Epithelial cell of esophagus (primary cell): ENCODE measurements at regions not wholly inside any gene's neighbourhood (a gene's known extent, or its start where the extent isn't known, plus 50 kb on each side); places are given as distances from the start of the nearest gene placed in this dataset.

Experiments used
- DNase-seq: peaks from one replicate; pipeline ENCODE4 v3.0.0; 2010; ENCODE audit warnings: low read depth
- H3K4me3 ChIP-seq: 2 replicates; pipeline ENCODE4 v1.5.1; 2011; ENCODE audit warnings: mild to moderate bottlenecking, low read length, control low read depth
- TF ChIP-seq, protein P1 (sequence below): IDR thresholded peaks from 2 replicates; pipeline ENCODE4 v1.5.1; 2011; ENCODE audit warnings: low read depth, mild to moderate bottlenecking, low read length, control low read depth, inconsistent platforms; ENCODE audit not compliant: insufficient read depth; ENCODE audit errors: missing control alignments

DNA sequence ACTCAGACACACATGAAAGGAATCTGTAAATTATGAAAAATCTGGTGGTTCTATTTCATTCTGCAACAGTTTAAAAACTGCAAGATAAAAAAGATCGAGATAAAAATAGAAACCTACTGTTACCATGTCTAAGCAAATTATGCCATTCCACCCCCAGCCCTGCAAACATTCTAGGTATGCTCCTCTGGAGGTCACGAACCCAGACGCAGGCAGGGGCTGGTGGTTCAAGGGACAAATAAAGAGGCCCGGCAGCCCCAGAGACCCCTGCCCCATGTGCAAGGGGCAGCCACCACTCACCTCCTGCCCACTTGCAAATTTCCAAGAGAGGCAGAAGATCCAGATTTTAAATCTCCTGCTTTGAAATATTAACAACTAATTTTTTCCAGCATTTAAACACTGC is 210.5 kb downstream of the ANAPC1 start:
- no peak for DNase-seq
- H3K4me3 ChIP-seq, result no peak overlapping the region
- TF ChIP-seq, protein P1, sequence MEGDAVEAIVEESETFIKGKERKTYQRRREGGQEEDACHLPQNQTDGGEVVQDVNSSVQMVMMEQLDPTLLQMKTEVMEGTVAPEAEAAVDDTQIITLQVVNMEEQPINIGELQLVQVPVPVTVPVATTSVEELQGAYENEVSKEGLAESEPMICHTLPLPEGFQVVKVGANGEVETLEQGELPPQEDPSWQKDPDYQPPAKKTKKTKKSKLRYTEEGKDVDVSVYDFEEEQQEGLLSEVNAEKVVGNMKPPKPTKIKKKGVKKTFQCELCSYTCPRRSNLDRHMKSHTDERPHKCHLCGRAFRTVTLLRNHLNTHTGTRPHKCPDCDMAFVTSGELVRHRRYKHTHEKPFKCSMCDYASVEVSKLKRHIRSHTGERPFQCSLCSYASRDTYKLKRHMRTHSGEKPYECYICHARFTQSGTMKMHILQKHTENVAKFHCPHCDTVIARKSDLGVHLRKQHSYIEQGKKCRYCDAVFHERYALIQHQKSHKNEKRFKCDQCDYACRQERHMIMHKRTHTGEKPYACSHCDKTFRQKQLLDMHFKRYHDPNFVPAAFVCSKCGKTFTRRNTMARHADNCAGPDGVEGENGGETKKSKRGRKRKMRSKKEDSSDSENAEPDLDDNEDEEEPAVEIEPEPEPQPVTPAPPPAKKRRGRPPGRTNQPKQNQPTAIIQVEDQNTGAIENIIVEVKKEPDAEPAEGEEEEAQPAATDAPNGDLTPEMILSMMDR, result no peak

DNA sequence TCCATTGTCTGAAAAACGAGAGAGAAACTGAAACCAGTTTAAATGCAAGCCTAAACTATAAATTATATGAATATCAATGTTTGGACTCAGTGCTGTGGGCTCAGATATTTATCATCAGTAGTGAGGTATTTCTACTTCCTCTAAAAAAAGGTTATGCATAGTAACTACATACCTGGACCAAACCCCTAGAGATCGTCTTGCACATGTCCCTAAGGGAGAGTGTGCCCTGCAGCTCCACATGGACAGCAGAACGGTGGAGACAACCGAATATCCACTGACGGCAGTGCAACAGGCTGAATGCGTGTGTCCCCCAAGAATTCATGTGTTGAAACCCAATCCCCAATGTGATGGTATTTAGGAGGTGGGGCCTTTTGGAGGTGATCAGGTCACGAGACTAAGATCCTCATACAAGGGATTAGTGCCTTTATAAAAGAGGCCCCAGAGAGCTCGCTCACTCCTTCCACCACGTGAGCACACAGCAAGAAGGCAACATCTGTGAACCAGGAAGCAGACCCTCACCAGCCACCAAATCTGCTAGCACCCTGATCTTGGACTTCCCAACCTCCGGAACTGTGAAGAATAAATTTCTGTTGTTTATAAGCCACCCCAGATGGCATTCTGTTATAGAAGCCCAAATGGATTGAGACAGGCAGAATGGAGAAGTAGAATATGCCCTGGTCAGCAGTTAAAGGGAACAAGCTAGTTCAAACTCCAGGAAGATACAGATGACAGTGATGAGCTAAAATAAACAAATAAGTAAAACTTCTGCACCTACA is 208.4 kb downstream of the ANAPC1 start:
- no peak for DNase-seq
- TF ChIP-seq, protein P1, result no peak
- no peak overlapping the region for H3K4me3 ChIP-seq

DNA sequence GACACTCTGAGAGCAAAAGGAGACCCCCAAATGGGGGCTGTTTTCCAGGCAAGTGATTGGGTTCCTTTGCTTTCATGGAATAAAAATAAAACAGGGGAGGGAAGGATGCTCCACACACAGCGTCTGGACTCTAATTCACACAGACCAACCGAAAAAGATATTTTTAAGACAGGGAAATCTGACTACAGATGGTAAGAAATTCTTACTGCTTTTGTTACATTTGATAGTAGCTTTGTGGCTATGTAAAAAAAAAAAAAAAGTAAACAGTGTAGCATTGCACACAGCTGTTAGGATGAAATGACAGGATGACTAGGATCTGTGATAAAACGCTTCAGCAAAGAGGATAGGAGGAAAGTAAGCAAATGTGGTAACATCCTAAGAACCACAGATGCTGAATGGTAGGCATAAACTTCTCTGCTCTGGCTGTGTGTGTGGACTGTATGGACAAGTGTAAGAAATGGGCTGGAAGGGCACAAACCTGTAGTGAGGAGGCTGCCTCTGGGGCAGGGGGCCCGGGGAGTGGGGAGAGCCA is 207.6 kb downstream of the ANAPC1 start:
- DNase-seq, result no peak
- H3K4me3 ChIP-seq, result no peak overlapping the region
- TF ChIP-seq, protein P1, result no peak

DNA sequence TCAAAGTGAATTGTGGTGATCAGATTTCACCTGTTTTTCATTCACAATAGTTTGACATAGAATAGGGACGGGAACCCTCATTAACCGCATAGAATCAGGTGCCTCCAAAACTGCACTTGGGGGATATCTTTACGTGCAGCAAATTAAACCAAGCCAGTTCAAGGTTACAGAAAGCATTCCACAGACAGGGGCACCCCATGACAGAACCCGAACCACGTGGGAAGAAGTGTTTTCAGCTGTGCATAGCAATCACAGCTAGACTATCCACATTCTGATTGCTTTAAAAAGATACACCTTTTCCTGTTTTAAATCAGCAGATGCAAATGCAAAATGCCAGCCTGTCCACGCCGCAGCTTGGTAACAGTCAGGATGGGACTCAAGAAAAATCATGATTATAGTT is 205.8 kb downstream of the ANAPC1 start:
- TF ChIP-seq, protein P1, result no peak
- H3K4me3 ChIP-seq, result no peak overlapping the region
- no peak for DNase-seq

DNA sequence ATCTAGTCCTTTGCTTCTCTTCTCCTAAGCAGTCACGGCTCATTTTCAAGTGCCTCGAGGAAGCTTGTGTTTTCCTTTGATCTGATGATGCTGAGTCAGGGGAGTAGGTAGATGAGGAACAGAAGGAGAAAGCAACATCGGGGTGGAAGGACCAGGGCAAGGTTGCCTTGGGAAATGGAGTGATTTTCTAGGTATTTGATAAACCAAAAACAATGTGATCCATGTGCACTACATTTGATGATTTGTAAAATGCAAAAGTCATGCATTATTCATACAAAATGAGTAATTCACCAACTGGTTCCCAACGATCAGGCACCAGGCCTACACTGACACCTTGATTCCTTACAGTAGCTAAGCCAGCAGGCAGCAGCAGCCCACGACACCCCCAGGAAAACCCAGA is 205.3 kb downstream of the ANAPC1 start:
- TF ChIP-seq, protein P1, result no peak
- DNase-seq, result peak; percentile 51
- no peak overlapping the region for H3K4me3 ChIP-seq

DNA sequence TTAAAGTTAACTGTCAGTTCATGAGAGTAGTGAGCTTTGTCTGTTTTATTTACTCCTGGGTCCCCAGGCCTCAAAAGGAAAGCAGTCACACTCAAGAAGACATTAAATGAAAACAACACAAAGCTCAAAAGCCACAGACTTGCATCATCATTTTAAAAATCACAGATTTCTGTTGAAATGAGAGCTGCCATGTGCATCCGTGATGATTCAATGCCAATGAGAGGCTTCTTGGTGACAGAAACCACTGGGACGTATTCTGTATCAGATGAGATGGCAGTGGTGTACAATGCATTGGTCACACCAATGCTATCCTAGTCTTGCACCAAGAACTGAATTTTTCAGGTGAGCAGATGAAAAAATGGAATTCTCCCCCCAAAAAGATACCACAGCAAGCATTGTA is 204.8 kb downstream of the ANAPC1 start:
- TF ChIP-seq, protein P1, result no peak
- H3K4me3 ChIP-seq, result no peak overlapping the region
- no peak for DNase-seq

DNA sequence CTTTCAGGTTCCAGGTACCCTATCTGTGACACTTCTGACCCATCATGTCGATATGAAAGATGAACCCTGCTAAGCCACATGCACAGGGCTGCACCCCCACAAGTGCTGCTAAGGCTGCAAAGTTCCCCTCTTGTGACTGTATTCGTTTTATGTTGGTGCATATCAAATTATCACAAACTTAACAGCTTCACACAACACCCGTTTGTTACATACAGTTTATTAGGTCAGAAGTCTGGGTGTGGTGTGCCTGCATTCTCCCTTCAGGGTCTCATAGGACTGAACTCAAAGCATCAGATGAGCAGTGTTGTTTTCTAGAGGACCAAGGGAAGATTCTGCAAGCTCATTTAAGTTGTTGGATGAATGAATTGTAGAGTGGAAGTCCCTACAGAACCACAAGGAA is 199.4 kb downstream of the ANAPC1 start:
- no peak overlapping the region for H3K4me3 ChIP-seq
- TF ChIP-seq, protein P1, result no peak
- DNase-seq, result no peak
